ENCODE measurements at regions not wholly inside any gene's neighbourhood (a gene's known extent, or its start where the extent isn't known, plus 50 kb on each side); places are given as distances from the start of the nearest gene placed in this dataset.

- no peak overlapping the region for H2AFZ ChIP-seq (ENCODE audit: low read length)
- no peak for TF ChIP-seq EZH2 (IDR thresholded peaks at IDR 0.05; ENCODE audit: borderline replicate concordance, low read length)
- TF ChIP-seq, protein P1, sequence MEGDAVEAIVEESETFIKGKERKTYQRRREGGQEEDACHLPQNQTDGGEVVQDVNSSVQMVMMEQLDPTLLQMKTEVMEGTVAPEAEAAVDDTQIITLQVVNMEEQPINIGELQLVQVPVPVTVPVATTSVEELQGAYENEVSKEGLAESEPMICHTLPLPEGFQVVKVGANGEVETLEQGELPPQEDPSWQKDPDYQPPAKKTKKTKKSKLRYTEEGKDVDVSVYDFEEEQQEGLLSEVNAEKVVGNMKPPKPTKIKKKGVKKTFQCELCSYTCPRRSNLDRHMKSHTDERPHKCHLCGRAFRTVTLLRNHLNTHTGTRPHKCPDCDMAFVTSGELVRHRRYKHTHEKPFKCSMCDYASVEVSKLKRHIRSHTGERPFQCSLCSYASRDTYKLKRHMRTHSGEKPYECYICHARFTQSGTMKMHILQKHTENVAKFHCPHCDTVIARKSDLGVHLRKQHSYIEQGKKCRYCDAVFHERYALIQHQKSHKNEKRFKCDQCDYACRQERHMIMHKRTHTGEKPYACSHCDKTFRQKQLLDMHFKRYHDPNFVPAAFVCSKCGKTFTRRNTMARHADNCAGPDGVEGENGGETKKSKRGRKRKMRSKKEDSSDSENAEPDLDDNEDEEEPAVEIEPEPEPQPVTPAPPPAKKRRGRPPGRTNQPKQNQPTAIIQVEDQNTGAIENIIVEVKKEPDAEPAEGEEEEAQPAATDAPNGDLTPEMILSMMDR (IDR thresholded peaks at IDR 0.05; ENCODE audit: low read length) = peak; percentile 51
- H3K9ac ChIP-seq (ENCODE audit: low read length) = no peak overlapping the region
- H3K4me3 ChIP-seq (ENCODE audit: low read depth, low read length, poor library complexity, severe bottlenecking) = no peak overlapping the region
- H3K36me3 ChIP-seq (ENCODE audit: insufficient read depth, low read length) = no peaks in the 10 kb centered on the region
- no peak overlapping the region for H3K4me2 ChIP-seq (ENCODE audit: low read length)
- H3K27ac ChIP-seq (ENCODE audit: low read depth, low read length, poor library complexity, severe bottlenecking) = no peak overlapping the region
- H3K79me2 ChIP-seq (ENCODE audit: insufficient read depth, low read length) = no peaks in the 10 kb centered on the region
- no peaks in the 10 kb centered on the region for H4K20me1 ChIP-seq (ENCODE audit: insufficient read depth, low read length)
- H3K9me2 ChIP-seq (ENCODE audit: low read depth, low read length) = no peaks in the 10 kb centered on the region
- H3K27me3 ChIP-seq (ENCODE audit: insufficient read depth, low read length) = no peaks in the 10 kb centered on the region
- H3F3A ChIP-seq (ENCODE audit: insufficient read depth, low read length) = no peaks in the 10 kb centered on the region
- no peaks in the 10 kb centered on the region for H3K4me1 ChIP-seq (ENCODE audit: insufficient read depth, low read length, severe bottlenecking)
- no peaks in the 10 kb centered on the region for H3K9me3 ChIP-seq (ENCODE audit: low read length)
Observed at GRCh38 chr10:61606959-61607907, 55.5 kb upstream of the CABCOCO1 start.

- Histone ChIP-seq H3K27me3 (ENCODE audit: insufficient read depth, low read length) (no peaks in the 10 kb centered on the region), H3K4me2 (ENCODE audit: low read length) (no peak overlapping the region), H3K9me3 (ENCODE audit: low read length) (no peaks in the 10 kb centered on the region), H2AFZ (ENCODE audit: low read length) (no peak overlapping the region), H4K20me1 (ENCODE audit: insufficient read depth, low read length) (no peaks in the 10 kb centered on the region), H3K9ac (ENCODE audit: low read length) (no peak overlapping the region), H3K36me3 (ENCODE audit: insufficient read depth, low read length) (no peaks in the 10 kb centered on the region), H3K79me2 (ENCODE audit: insufficient read depth, low read length) (no peaks in the 10 kb centered on the region), H3K9me2 (ENCODE audit: low read depth, low read length) (no peaks in the 10 kb centered on the region), H3K27ac (ENCODE audit: low read depth, low read length, poor library complexity, severe bottlenecking) (no peak overlapping the region), H3K4me3 (ENCODE audit: low read depth, low read length, poor library complexity, severe bottlenecking) (no peak overlapping the region), H3F3A (ENCODE audit: insufficient read depth, low read length) (no peaks in the 10 kb centered on the region), H3K4me1 (ENCODE audit: insufficient read depth, low read length, severe bottlenecking) (no peaks in the 10 kb centered on the region)
- TF ChIP-seq, protein P1 (IDR thresholded peaks at IDR 0.05; ENCODE audit: low read length) = no peak
- TF ChIP-seq EZH2 (IDR thresholded peaks at IDR 0.05; ENCODE audit: borderline replicate concordance, low read length) = no peak
Observed at GRCh38 chr10:61605221-61605620, 57.5 kb upstream of the CABCOCO1 start.

DNA sequence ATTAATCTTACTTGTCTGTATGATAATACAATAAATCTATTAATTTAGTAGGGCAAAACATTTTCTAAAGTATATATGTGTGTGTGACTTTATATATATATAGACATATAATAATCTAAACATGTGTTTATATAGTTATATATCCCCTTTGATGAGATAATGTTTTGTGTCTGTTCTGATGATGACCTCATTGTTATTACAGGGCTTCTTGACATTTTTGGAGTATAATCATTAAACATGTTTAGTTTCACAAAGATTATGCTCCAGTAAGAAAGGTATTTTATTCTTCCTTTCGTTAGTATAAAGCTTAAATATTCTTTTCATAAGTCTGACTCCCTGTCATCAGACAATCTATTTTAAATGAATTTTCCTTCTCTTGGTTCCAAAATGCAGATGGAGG, 62.3 kb upstream of the CABCOCO1 start:
- TF ChIP-seq EZH2 (IDR thresholded peaks at IDR 0.05; ENCODE audit: borderline replicate concordance, low read length) = no peak
- Histone ChIP-seq H4K20me1 (ENCODE audit: insufficient read depth, low read length) (no peaks in the 10 kb centered on the region), H3F3A (ENCODE audit: insufficient read depth, low read length) (no peaks in the 10 kb centered on the region), H3K4me2 (ENCODE audit: low read length) (no peak overlapping the region), H3K9me3 (ENCODE audit: low read length) (no peaks in the 10 kb centered on the region), H3K36me3 (ENCODE audit: insufficient read depth, low read length) (no peaks in the 10 kb centered on the region), H3K9me2 (ENCODE audit: low read depth, low read length) (no peaks in the 10 kb centered on the region), H3K27me3 (ENCODE audit: insufficient read depth, low read length) (no peaks in the 10 kb centered on the region), H3K27ac (ENCODE audit: low read depth, low read length, poor library complexity, severe bottlenecking) (no peak overlapping the region), H3K79me2 (ENCODE audit: insufficient read depth, low read length) (no peaks in the 10 kb centered on the region), H3K9ac (ENCODE audit: low read length) (no peak overlapping the region), H3K4me1 (ENCODE audit: insufficient read depth, low read length, severe bottlenecking) (no peaks in the 10 kb centered on the region), H3K4me3 (ENCODE audit: low read depth, low read length, poor library complexity, severe bottlenecking) (no peak overlapping the region), H2AFZ (ENCODE audit: low read length) (no peak overlapping the region)

All from OCI-LY1 (cell line).